Stimulated activated CD4-positive, alpha-beta T cell treated with anti-CD3 and anti-CD28 coated beads, Interleukin-4, amount 100 ng/mL, for 24 hours (primary cell): ENCODE measurements at regions not wholly inside any gene's neighbourhood (a gene's known extent, or its start where the extent isn't known, plus 50 kb on each side); places are given as distances from the start of the nearest gene placed in this dataset.
"Not testable (repeated sequence)": the region's sequence is repeated elsewhere in the genome, so short reads cannot be mapped to it uniquely, and the experiment has no call there.

Source experiments
- DNase-seq: peaks from one replicate; pipeline ENCODE4 v3.0.0-alpha.2; 2020

GRCh38 chr3:26078539-26078938 lies 288.6 kb downstream of the OXSM start:
- DNase-seq, result no peak

- no peak for DNase-seq
These were observed 291.3 kb downstream of the OXSM start for GRCh38 chr3:26081166-26081565.

GRCh38 chr3:26081806-26082205 lies 291.9 kb downstream of the OXSM start:
- no peak for DNase-seq

- no peak for DNase-seq
These were observed 293.0 kb downstream of the OXSM start for GRCh38 chr3:26082911-26083310.

GRCh38 chr3:26084629-26085028 lies 294.7 kb downstream of the OXSM start:
- no peak for DNase-seq

GRCh38 chr3:26087751-26088150 lies 297.9 kb downstream of the OXSM start:
- no peak for DNase-seq

- no peak for DNase-seq
These were observed 299.4 kb downstream of the OXSM start for GRCh38 chr3:26089249-26089648.

- DNase-seq, result no peak
These were observed 300.7 kb downstream of the OXSM start for GRCh38 chr3:26090589-26090988.

GRCh38 chr3:26091096-26091495 lies 301.2 kb downstream of the OXSM start:
- no peak for DNase-seq

GRCh38 chr3:26091626-26092025 lies 301.7 kb downstream of the OXSM start:
- no peak for DNase-seq

- not testable (repeated sequence) for DNase-seq
These were observed 307.2 kb downstream of the OXSM start for GRCh38 chr3:26097111-26097510.

GRCh38 chr3:26099692-26100091 lies 309.8 kb downstream of the OXSM start:
- DNase-seq, result no peak

- no peak for DNase-seq
These were observed 310.3 kb downstream of the OXSM start for GRCh38 chr3:26100176-26100575.

- no peak for DNase-seq
These were observed 312.5 kb downstream of the OXSM start for GRCh38 chr3:26102376-26102775.

GRCh38 chr3:26104851-26105251 lies 315.0 kb downstream of the OXSM start:
- no peak for DNase-seq

GRCh38 chr3:26105261-26105660 lies 315.4 kb downstream of the OXSM start:
- DNase-seq, result no peak

- DNase-seq, result no peak
These were observed 316.3 kb downstream of the OXSM start for GRCh38 chr3:26106228-26106627.

GRCh38 chr3:26108846-26109489 lies 319.1 kb downstream of the OXSM start:
- no peak for DNase-seq

- no peak for DNase-seq
These were observed 325.0 kb downstream of the OXSM start for GRCh38 chr3:26114851-26115250.

- no peak for DNase-seq
These were observed 328.3 kb downstream of the OXSM start for GRCh38 chr3:26118165-26118564.

- no peak for DNase-seq
These were observed 343.1 kb downstream of the OXSM start for GRCh38 chr3:26132942-26133341.

GRCh38 chr3:26141296-26141695 lies 351.4 kb downstream of the OXSM start:
- no peak for DNase-seq

GRCh38 chr3:26145769-26146168 lies 355.9 kb downstream of the OXSM start:
- DNase-seq, result no peak

GRCh38 chr3:26157428-26157827 lies 367.5 kb downstream of the OXSM start:
- not testable (repeated sequence) for DNase-seq

GRCh38 chr3:26171006-26171405 lies 381.1 kb downstream of the OXSM start:
- DNase-seq, result no peak

- DNase-seq, result no peak
These were observed 401.7 kb downstream of the OXSM start for GRCh38 chr3:26191556-26191955.
